ENCODE measurements at regions not wholly inside any gene's neighbourhood (a gene's known extent, or its start where the extent isn't known, plus 50 kb on each side); places are given as distances from the start of the nearest gene placed in this dataset.

- no peak for DNase-seq
- Mint-ChIP-seq H3K4me1 (no peaks in the 10 kb centered on the region), H3K27ac (no peak overlapping the region), H3K36me3 (ENCODE audit: low read depth) (no peaks in the 10 kb centered on the region), H3K4me3 (no peak overlapping the region), H3K27me3 (no peaks in the 10 kb centered on the region), H3K9me3 (peaks cover 11% of the 10 kb centered on the region)
- CTCF ChIA-PET: no interaction called here
- POLR2A ChIA-PET: no interaction called here
Measured at GRCh38 chr14:29028973-29029582, 262.5 kb downstream of the FOXG1 start.

DNA sequence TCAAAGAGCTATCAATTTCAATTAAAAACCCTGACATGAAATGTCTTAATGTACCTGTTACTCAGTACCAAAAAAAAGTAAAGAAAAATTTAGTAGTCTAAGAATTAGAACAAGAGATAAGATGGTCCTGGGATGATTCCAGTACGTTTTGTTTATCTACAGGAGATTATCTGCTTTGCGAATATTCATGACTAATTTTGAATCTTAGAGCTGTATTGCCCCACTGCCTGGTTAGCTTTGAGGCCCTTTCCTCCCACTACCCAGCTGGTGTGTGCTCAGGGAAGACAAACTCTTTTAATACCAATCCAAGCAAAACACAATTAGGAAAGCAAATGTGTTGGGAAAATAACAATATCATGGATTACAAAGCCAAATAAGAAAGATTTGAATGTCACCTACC lies 263.5 kb downstream of the FOXG1 start:
- H3K36me3 Mint-ChIP-seq (ENCODE audit: low read depth): no peaks in the 10 kb centered on the region
- POLR2A ChIA-PET: no interaction called here

GRCh38 chr14:29030970-29031369 lies 264.4 kb downstream of the FOXG1 start:
- Mint-ChIP-seq H3K27ac (no peak overlapping the region), H3K9me3 (peaks cover 10% of the 10 kb centered on the region), H3K36me3 (ENCODE audit: low read depth) (no peaks in the 10 kb centered on the region), H3K27me3 (no peaks in the 10 kb centered on the region), H3K4me1 (no peaks in the 10 kb centered on the region), H3K4me3 (no peak overlapping the region)
- ChIA-PET CTCF (no interaction called here), POLR2A (no interaction called here)
- DNase-seq: no peak

More for the DNA sequence above, 263.5 kb downstream of the FOXG1 start:
- Mint-ChIP-seq H3K4me1 (no peaks in the 10 kb centered on the region), H3K9me3 (peaks cover 11% of the 10 kb centered on the region), H3K27me3 (no peaks in the 10 kb centered on the region), H3K4me3 (no peak overlapping the region), H3K27ac (no peak overlapping the region)
- DNase-seq: no peak
- CTCF ChIA-PET: no interaction called here

DNA sequence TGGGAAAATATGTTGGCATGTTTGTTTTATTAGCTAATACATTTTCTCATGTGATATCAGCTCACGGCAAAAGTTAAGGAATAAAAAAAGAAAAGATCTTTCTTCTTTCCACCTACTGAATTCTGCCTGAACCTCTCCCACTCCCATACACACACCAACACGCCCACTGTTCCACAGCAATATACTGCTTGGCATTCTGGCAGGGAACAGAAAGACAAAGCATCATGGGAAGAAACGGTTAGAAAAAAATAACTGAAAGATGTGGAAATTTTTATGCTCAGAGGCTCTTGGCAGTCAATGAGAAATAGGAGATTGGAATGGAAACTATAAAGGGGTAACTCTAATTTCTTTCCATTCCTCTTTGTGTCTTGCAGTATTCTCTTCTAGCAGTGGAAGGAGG lies 268.5 kb downstream of the FOXG1 start:
- DNase-seq: no peak
- Mint-ChIP-seq H3K27me3 (no peaks in the 10 kb centered on the region), H3K36me3 (ENCODE audit: low read depth) (no peaks in the 10 kb centered on the region), H3K9me3 (no peaks in the 10 kb centered on the region), H3K4me3 (no peak overlapping the region), H3K27ac (no peak overlapping the region), H3K4me1 (no peaks in the 10 kb centered on the region)
- CTCF ChIA-PET: no interaction called here
- POLR2A ChIA-PET: no interaction called here

DNA sequence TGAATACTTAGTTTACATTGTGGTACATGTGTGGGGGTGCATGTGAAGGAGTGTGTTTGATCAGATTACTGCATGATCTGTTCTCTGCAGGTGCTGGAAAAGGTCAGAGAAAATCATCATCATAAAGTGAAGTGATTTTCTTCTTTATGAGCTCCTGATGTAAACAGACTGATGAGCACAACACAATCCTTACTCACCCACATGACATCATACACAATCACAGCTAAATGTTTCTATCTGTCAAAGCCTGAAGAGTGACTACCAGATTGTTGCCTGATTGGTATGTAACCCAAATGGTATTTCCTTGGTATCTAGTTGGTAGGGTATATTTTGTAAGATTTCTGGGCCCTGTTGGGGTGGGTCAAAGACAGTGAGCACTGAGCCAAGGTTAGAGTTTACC lies 270.8 kb downstream of the FOXG1 start:
- no peak overlapping the region for H3K27ac Mint-ChIP-seq
- POLR2A ChIA-PET: interaction anchor here (0.6 kb wide), 1 partner anchor 202 kb away, joined by 3 read pairs; no protein-coding TSS in a partner anchor
- H3K4me3 Mint-ChIP-seq: no peak overlapping the region
- CTCF ChIA-PET: no interaction called here
- H3K36me3 Mint-ChIP-seq (ENCODE audit: low read depth): no peaks in the 10 kb centered on the region
- DNase-seq: no peak
- H3K4me1 Mint-ChIP-seq: no peaks in the 10 kb centered on the region
- H3K9me3 Mint-ChIP-seq: no peaks in the 10 kb centered on the region
- H3K27me3 Mint-ChIP-seq: no peaks in the 10 kb centered on the region

DNA sequence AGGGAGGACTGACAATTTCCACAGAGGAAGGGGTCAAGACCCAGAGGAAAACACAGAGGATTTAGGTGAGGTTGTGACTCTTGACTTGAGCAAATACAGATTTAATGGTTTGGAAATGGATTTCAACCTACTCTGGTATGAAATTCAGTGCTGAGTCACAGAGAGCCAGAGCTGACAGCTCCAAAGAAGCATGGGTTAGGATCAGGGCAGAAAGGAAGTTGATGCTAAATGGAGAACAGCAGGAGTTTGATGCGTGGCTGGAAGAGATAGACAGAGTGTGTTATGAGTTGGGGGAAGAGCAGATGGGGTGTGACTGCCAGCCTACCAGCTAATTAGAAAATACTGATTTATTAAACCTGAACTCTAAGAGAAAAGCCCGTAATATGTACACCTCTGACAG lies 272.6 kb downstream of the FOXG1 start:
- Mint-ChIP-seq H3K4me1 (no peaks in the 10 kb centered on the region), H3K36me3 (ENCODE audit: low read depth) (no peaks in the 10 kb centered on the region), H3K27ac (no peak overlapping the region), H3K4me3 (no peak overlapping the region), H3K9me3 (no peaks in the 10 kb centered on the region), H3K27me3 (no peaks in the 10 kb centered on the region)
- ChIA-PET CTCF (no interaction called here), POLR2A (no interaction called here)
- DNase-seq: no peak

- Mint-ChIP-seq H3K9me3 (peaks cover 2% of the 10 kb centered on the region), H3K4me3 (no peak overlapping the region), H3K27ac (no peak overlapping the region), H3K4me1 (no peaks in the 10 kb centered on the region), H3K27me3 (no peaks in the 10 kb centered on the region), H3K36me3 (ENCODE audit: low read depth) (no peaks in the 10 kb centered on the region)
- ChIA-PET CTCF (no interaction called here), POLR2A (no interaction called here)
- no peak for DNase-seq
Measured at GRCh38 chr14:29042551-29042950, 276.0 kb downstream of the FOXG1 start.

- H3K4me3 Mint-ChIP-seq: no peak overlapping the region
- H3K4me1 Mint-ChIP-seq: no peaks in the 10 kb centered on the region
- no peak for DNase-seq
- peaks cover 2% of the 10 kb centered on the region for H3K9me3 Mint-ChIP-seq
- H3K36me3 Mint-ChIP-seq (ENCODE audit: low read depth): no peaks in the 10 kb centered on the region
- CTCF ChIA-PET: no interaction called here
- no peak overlapping the region for H3K27ac Mint-ChIP-seq
- POLR2A ChIA-PET: no interaction called here
- no peaks in the 10 kb centered on the region for H3K27me3 Mint-ChIP-seq
Measured at GRCh38 chr14:29043737-29044136, 277.1 kb downstream of the FOXG1 start.

- Mint-ChIP-seq H3K4me1 (no peaks in the 10 kb centered on the region), H3K27ac (no peak overlapping the region), H3K36me3 (ENCODE audit: low read depth) (no peaks in the 10 kb centered on the region), H3K4me3 (no peak overlapping the region), H3K9me3 (peaks cover 2% of the 10 kb centered on the region), H3K27me3 (no peaks in the 10 kb centered on the region)
- ChIA-PET POLR2A (no interaction called here), CTCF (no interaction called here)
- DNase-seq: no peak
Measured at GRCh38 chr14:29045237-29045636, 278.6 kb downstream of the FOXG1 start.

- CTCF ChIA-PET: no interaction called here
Measured at GRCh38 chr14:29054119-29054518, 287.5 kb downstream of the FOXG1 start.

GRCh38 chr14:29056041-29056566 lies 289.5 kb downstream of the FOXG1 start:
- no peak for DNase-seq
- no peak overlapping the region for H3K27ac Mint-ChIP-seq
- peaks cover 2% of the 10 kb centered on the region for H3K9me3 Mint-ChIP-seq
- H3K36me3 Mint-ChIP-seq (ENCODE audit: low read depth): no peaks in the 10 kb centered on the region
- POLR2A ChIA-PET: no interaction called here
- H3K4me1 Mint-ChIP-seq: no peaks in the 10 kb centered on the region
- no peak overlapping the region for H3K4me3 Mint-ChIP-seq
- no peaks in the 10 kb centered on the region for H3K27me3 Mint-ChIP-seq
- CTCF ChIA-PET: no interaction called here

More at GRCh38 chr14:29054119-29054518, 287.5 kb downstream of the FOXG1 start:
- Mint-ChIP-seq H3K27ac (no peak overlapping the region), H3K4me3 (no peak overlapping the region), H3K4me1 (no peaks in the 10 kb centered on the region), H3K9me3 (peaks cover 2% of the 10 kb centered on the region), H3K27me3 (no peaks in the 10 kb centered on the region), H3K36me3 (ENCODE audit: low read depth) (no peaks in the 10 kb centered on the region)
- DNase-seq: no peak
- POLR2A ChIA-PET: no interaction called here

DNA sequence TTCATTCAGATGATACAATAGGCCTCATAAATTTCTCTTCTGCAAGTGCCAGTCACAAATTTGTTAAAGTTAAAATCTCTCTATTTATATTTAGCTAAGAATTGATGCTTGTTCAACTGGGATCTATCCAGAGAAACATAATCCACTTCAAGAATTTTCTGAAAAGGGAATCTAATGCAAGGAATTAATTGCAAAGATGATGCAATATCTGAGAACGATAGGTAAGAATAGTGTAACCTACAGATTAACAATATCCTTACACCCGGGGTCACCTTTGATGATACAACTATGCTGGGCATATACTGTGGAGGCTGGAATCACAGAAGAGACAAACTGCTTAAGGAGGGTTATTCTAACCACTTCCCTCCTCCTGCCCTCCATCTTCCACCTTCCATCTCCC lies 295.1 kb downstream of the FOXG1 start:
- H3K4me3 Mint-ChIP-seq: no peak overlapping the region
- no peak for DNase-seq
- H3K27me3 Mint-ChIP-seq: no peaks in the 10 kb centered on the region
- ChIA-PET CTCF (no interaction called here), POLR2A (no interaction called here)
- peaks cover 3% of the 10 kb centered on the region for H3K9me3 Mint-ChIP-seq
- no peaks in the 10 kb centered on the region for H3K36me3 Mint-ChIP-seq (ENCODE audit: low read depth)
- no peaks in the 10 kb centered on the region for H3K4me1 Mint-ChIP-seq
- H3K27ac Mint-ChIP-seq: no peak overlapping the region

DNA sequence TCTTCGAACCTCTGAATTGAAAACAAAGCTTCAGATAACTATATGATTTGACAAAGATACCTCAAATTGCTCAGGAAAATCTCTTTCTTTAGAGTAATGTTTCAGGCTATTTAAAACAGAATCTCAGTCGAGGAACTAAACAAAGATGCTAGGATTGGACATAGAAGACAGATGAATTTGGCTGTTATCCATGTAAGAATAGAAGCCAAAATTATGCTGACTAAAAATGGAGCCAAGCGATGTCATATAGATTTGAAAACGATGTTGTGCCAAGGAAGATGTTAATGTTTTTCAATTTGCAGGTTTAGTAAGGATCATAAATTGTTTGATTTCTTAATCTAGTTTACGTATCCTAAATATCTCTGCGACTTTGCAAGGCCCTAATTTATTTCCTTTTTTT lies 295.9 kb downstream of the FOXG1 start:
- Mint-ChIP-seq H3K4me3 (no peak overlapping the region), H3K27ac (no peak overlapping the region), H3K9me3 (peaks cover 3% of the 10 kb centered on the region), H3K4me1 (no peaks in the 10 kb centered on the region), H3K27me3 (no peaks in the 10 kb centered on the region), H3K36me3 (ENCODE audit: low read depth) (no peaks in the 10 kb centered on the region)
- no peak for DNase-seq
- ChIA-PET POLR2A (no interaction called here), CTCF (no interaction called here)

GRCh38 chr14:29062976-29063375 lies 296.4 kb downstream of the FOXG1 start:
- no peak for DNase-seq
- Mint-ChIP-seq H3K27ac (no peak overlapping the region), H3K36me3 (ENCODE audit: low read depth) (no peaks in the 10 kb centered on the region), H3K27me3 (no peaks in the 10 kb centered on the region), H3K4me3 (no peak overlapping the region), H3K9me3 (peaks cover 6% of the 10 kb centered on the region), H3K4me1 (no peaks in the 10 kb centered on the region)
- CTCF ChIA-PET: no interaction called here
- POLR2A ChIA-PET: no interaction called here
